Activated CD8-positive, alpha-beta memory T cell treated with anti-CD3 and anti-CD28 coated beads, Interleukin-2, amount 10 ng/mL, durations not matched to agents 7 days and 5 days (primary cell): ENCODE measurements at regions not wholly inside any gene's neighbourhood (a gene's known extent, or its start where the extent isn't known, plus 50 kb on each side); places are given as distances from the start of the nearest gene placed in this dataset.

Experiments used
- ATAC-seq: fragments of 150-1000 bp; cut with Tn5 transposase; one replicate; pipeline ENCODE4 v1.10.0; 2021; ENCODE audit warnings: moderate library complexity
- CTCF ChIA-PET: fragments of 350-600 bp; sonication (Branson Sonifier 250); formaldehyde crosslinking; loops from one replicate; lab custom pipeline; 2021; ENCODE audit warnings: antibody characterized with exemption; lab: Charles Lee
- DNase-seq: peaks from one replicate; pipeline ENCODE4 v3.0.0-alpha.2; 2020
- H3K27ac Mint-ChIP-seq: one replicate; pipeline ENCODE4 v1.8.0; 2021; ENCODE audit warnings: mild to moderate bottlenecking, mixed read lengths
- H3K27me3 Mint-ChIP-seq: one replicate; pipeline ENCODE4 v1.8.0; 2021; ENCODE audit warnings: mixed read lengths
- H3K36me3 Mint-ChIP-seq: one replicate; pipeline ENCODE4 v1.8.0; 2021; ENCODE audit warnings: mild to moderate bottlenecking, mixed read lengths
- H3K4me1 Mint-ChIP-seq: one replicate; pipeline ENCODE4 v1.8.0; 2021; ENCODE audit warnings: mixed read lengths
- H3K4me3 Mint-ChIP-seq: one replicate; pipeline ENCODE4 v1.8.0; 2021; ENCODE audit warnings: mild to moderate bottlenecking, moderate library complexity, mixed read lengths
- H3K9me3 Mint-ChIP-seq: one replicate; pipeline ENCODE4 v1.8.0; 2022; ENCODE audit warnings: low read depth, mixed read lengths

DNA sequence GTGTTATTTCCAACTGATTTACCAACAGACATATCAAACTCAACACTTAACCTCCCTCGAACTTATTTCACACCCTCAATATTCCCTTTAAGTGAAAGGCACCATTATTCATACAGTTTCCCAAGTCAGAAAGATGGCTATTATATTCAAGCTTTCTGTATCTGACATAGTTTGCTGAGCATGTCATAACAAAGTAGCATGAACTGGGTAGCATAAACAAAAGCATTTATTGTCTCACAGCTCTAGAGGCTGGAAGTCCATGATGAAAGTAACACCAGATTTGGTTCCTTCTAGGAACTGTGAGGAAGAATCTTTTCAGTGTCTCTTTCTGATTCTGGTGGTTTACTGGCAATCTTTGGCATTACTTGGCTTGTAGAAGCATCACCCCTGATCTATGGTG is 1388.6 kb downstream of the TECRL start:
- Mint-ChIP-seq H3K27ac (no peak overlapping the region), H3K4me3 (no peak overlapping the region), H3K4me1 (no peaks in the 10 kb centered on the region), H3K36me3 (no peaks in the 10 kb centered on the region), H3K27me3 (no peaks in the 10 kb centered on the region), H3K9me3 (peaks cover 4% of the 10 kb centered on the region)
- no peak for DNase-seq
- CTCF ChIA-PET, result no interaction called here
- no peak for ATAC-seq

- ATAC-seq, result no peak
- no peak for DNase-seq
- no peaks in the 10 kb centered on the region for H3K36me3 Mint-ChIP-seq
- CTCF ChIA-PET, result no interaction called here
- no peaks in the 10 kb centered on the region for H3K27me3 Mint-ChIP-seq
- H3K9me3 Mint-ChIP-seq, result peaks cover 2% of the 10 kb centered on the region
- no peaks in the 10 kb centered on the region for H3K4me1 Mint-ChIP-seq
- H3K27ac Mint-ChIP-seq, result no peak overlapping the region
- H3K4me3 Mint-ChIP-seq, result no peak overlapping the region
These were observed 1392.0 kb downstream of the TECRL start for GRCh38 chr4:63017300-63017699.

GRCh38 chr4:62970846-62971245 is 1438.4 kb downstream of the TECRL start:
- Mint-ChIP-seq H3K27ac (no peak overlapping the region), H3K4me3 (no peak overlapping the region), H3K27me3 (no peaks in the 10 kb centered on the region), H3K36me3 (no peaks in the 10 kb centered on the region), H3K9me3 (peaks cover 8% of the 10 kb centered on the region), H3K4me1 (no peaks in the 10 kb centered on the region)
- DNase-seq, result no peak
- no peak for ATAC-seq
- CTCF ChIA-PET, result no interaction called here

GRCh38 chr4:62960415-62960814 is 1448.8 kb downstream of the TECRL start:
- ATAC-seq (no peak), DNase-seq (no peak)
- no peaks in the 10 kb centered on the region for H3K4me1 Mint-ChIP-seq
- H3K4me3 Mint-ChIP-seq, result no peak overlapping the region
- H3K27ac Mint-ChIP-seq, result no peak overlapping the region
- H3K36me3 Mint-ChIP-seq, result no peaks in the 10 kb centered on the region
- H3K9me3 Mint-ChIP-seq, result peaks cover 2% of the 10 kb centered on the region
- CTCF ChIA-PET, result no interaction called here
- no peaks in the 10 kb centered on the region for H3K27me3 Mint-ChIP-seq

- no peak overlapping the region for H3K4me3 Mint-ChIP-seq
- H3K27ac Mint-ChIP-seq, result no peak overlapping the region
- ATAC-seq (no peak), DNase-seq (no peak)
- CTCF ChIA-PET, result no interaction called here
- H3K27me3 Mint-ChIP-seq, result no peaks in the 10 kb centered on the region
- no peaks in the 10 kb centered on the region for H3K4me1 Mint-ChIP-seq
- peaks cover 9% of the 10 kb centered on the region for H3K9me3 Mint-ChIP-seq
- no peaks in the 10 kb centered on the region for H3K36me3 Mint-ChIP-seq
These were observed 1455.5 kb downstream of the TECRL start for GRCh38 chr4:62953752-62954151.

DNA sequence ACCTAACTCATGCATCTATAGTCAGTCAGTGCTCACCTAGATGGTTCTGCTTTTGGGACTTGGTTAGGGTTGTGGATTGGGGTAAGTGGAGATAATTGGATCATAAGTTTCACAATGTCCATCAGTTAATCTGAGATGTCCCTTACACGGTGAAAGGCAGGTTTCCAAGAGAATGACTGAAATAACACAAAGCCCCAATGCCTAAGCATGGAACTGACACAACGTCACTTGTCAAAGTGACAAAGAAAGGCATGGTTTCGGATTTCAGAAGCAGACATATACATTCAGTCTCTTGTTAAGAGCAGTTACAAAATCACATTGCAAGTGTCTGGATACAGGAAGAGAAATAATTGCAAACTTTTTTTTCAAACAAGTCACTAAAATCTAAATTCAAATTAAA is 1456.9 kb downstream of the TECRL start:
- Mint-ChIP-seq H3K4me1 (no peaks in the 10 kb centered on the region), H3K27me3 (no peaks in the 10 kb centered on the region), H3K9me3 (peaks cover 9% of the 10 kb centered on the region), H3K36me3 (no peaks in the 10 kb centered on the region), H3K4me3 (no peak overlapping the region), H3K27ac (no peak overlapping the region)
- DNase-seq (no peak), ATAC-seq (no peak)
- CTCF ChIA-PET, result no interaction called here

DNA sequence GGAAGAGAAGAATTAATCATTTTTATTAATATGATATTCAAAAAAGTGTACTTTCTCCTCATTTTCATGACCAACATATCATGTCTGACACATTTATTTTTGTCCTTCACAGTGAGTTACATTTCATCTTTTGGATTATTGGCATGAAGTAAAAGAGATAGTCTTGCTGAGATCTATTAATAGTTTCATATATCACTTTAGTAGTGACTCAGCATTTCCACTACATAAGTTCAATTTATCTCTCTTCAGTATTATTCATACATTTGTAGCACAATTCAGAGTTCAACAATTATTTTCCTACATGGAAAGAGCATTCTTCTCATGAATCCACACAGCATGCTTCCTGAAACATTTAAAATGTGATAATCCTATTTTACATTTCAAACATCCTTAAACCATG is 1461.1 kb downstream of the TECRL start:
- Mint-ChIP-seq H3K4me1 (no peaks in the 10 kb centered on the region), H3K4me3 (no peak overlapping the region), H3K36me3 (no peaks in the 10 kb centered on the region), H3K9me3 (peaks cover 13% of the 10 kb centered on the region), H3K27me3 (no peaks in the 10 kb centered on the region), H3K27ac (no peak overlapping the region)
- CTCF ChIA-PET, result no interaction called here
- ATAC-seq (no peak), DNase-seq (no peak)

DNA sequence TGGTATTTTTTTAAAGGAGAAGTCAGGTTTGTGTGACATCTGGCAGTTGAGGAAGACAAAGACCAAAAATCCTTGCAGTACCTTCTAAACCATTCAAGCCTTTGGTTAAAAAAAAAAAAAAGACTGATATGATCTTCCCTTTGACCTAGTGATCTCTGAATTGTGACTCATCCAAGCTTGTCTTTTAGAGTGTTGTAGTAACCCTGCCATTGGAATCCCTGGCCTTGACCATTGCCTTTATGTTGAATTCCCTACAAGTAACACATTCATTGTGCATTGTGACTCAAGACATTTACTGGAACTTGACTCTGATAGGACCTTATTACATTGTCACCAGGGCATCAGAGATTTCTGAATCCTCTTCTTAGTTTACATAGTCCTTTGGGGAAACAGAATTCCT is 1469.0 kb downstream of the TECRL start:
- ATAC-seq (no peak), DNase-seq (no peak)
- Mint-ChIP-seq H3K4me1 (no peaks in the 10 kb centered on the region), H3K36me3 (no peaks in the 10 kb centered on the region), H3K9me3 (peaks cover 17% of the 10 kb centered on the region), H3K27ac (no peak overlapping the region), H3K4me3 (no peak overlapping the region), H3K27me3 (no peaks in the 10 kb centered on the region)
- CTCF ChIA-PET, result interaction anchor here (0.7 kb wide), 1 partner anchor 22 kb away, joined by 3 read pairs; no protein-coding TSS in a partner anchor

GRCh38 chr4:62930884-62931283 is 1478.4 kb downstream of the TECRL start:
- H3K36me3 Mint-ChIP-seq, result no peaks in the 10 kb centered on the region
- peaks cover 14% of the 10 kb centered on the region for H3K9me3 Mint-ChIP-seq
- ATAC-seq (no peak), DNase-seq (no peak)
- H3K4me3 Mint-ChIP-seq, result no peak overlapping the region
- no peaks in the 10 kb centered on the region for H3K27me3 Mint-ChIP-seq
- CTCF ChIA-PET, result no interaction called here
- no peaks in the 10 kb centered on the region for H3K4me1 Mint-ChIP-seq
- no peak overlapping the region for H3K27ac Mint-ChIP-seq

GRCh38 chr4:62928483-62928882 is 1480.8 kb downstream of the TECRL start:
- no peaks in the 10 kb centered on the region for H3K27me3 Mint-ChIP-seq
- H3K36me3 Mint-ChIP-seq, result no peaks in the 10 kb centered on the region
- no peak overlapping the region for H3K27ac Mint-ChIP-seq
- H3K9me3 Mint-ChIP-seq, result peaks cover 10% of the 10 kb centered on the region
- DNase-seq (no peak), ATAC-seq (no peak)
- H3K4me3 Mint-ChIP-seq, result no peak overlapping the region
- CTCF ChIA-PET, result no interaction called here
- H3K4me1 Mint-ChIP-seq, result no peaks in the 10 kb centered on the region

DNA sequence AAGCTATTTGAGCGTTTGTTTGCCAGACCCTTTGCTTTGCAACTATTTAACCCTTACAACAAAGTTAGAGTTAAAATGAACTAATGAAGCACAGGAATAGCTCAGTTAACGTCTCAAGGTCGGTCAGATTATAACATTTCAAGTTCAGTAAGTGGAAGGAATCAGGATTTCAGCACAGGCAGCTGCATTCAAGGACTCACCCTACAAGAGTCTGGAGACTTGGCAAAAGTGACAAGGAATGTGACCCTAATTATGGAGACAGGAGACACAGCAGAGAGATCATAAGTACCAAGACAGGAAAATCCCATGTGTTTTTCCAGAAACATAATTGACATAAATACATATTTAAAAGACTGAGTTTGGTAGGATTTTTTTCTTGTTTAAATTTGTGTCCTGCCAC is 1481.7 kb downstream of the TECRL start:
- Mint-ChIP-seq H3K9me3 (peaks cover 10% of the 10 kb centered on the region), H3K27me3 (no peaks in the 10 kb centered on the region), H3K36me3 (no peaks in the 10 kb centered on the region), H3K4me3 (no peak overlapping the region), H3K27ac (no peak overlapping the region), H3K4me1 (no peaks in the 10 kb centered on the region)
- CTCF ChIA-PET, result no interaction called here
- no peak for DNase-seq
- no peak for ATAC-seq

DNA sequence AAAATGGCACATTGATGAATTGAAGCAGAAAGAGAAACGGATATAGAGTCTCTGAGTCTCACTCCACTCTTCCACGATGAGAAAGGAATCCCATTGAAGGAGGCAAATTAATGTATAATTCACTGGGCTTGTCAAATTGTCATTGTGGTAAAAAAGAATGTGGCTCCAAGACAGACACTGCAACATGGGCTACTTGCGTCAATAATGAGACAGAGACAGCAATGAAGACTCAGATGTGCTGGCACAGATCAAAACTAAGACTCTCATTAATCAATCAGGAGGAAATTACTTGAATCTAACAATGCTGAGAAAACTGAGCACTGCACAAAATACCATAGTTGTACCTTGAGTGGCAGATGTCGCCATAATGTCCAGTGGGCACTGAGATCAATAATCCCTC is 1485.5 kb downstream of the TECRL start:
- DNase-seq (no peak), ATAC-seq (no peak)
- CTCF ChIA-PET, result no interaction called here
- Mint-ChIP-seq H3K9me3 (peaks cover 6% of the 10 kb centered on the region), H3K36me3 (no peaks in the 10 kb centered on the region), H3K4me3 (no peak overlapping the region), H3K27me3 (no peaks in the 10 kb centered on the region), H3K4me1 (no peaks in the 10 kb centered on the region), H3K27ac (no peak overlapping the region)

DNA sequence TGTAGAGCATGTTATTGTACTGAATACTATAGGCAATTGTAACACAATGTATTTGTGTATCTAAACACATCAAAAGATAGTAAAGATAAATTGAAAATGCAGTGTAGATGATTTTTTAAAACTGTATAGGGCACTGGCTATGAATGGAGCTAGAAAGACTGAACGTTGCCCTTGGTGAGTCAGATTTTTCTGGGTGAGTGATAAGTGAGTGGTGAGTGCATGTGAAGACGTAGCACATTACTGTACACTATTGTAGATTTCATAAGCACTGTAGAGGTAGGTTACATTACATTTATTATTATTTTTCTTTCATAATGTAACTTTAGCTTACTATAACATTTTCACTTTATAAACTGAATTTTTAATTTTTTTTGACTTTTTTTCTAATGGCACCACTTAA is 1491.6 kb downstream of the TECRL start:
- DNase-seq (no peak), ATAC-seq (no peak)
- Mint-ChIP-seq H3K4me1 (no peaks in the 10 kb centered on the region), H3K4me3 (no peak overlapping the region), H3K27ac (no peak overlapping the region), H3K36me3 (no peaks in the 10 kb centered on the region), H3K9me3 (no peaks in the 10 kb centered on the region), H3K27me3 (no peaks in the 10 kb centered on the region)
- CTCF ChIA-PET, result no interaction called here

DNA sequence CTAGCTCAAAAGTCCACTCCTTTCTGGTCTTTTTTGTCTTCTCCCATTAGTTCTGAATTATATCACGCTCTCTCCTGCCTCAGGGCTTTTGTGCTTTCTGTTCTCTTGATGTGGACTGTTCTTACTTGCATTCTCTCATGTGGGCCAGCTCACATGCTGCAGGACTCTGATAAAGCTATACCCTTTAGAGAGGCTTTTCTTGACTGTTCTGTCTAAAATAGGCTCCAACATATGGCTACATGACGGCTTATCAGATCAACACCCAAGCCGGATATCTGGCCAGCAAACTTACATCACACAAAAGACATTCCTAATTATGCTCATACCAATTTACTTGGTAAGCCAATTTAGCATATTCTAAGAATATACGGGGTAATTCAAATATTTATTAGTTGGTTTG is 1494.5 kb downstream of the TECRL start:
- Mint-ChIP-seq H3K4me3 (no peak overlapping the region), H3K4me1 (no peaks in the 10 kb centered on the region), H3K27ac (no peak overlapping the region), H3K27me3 (no peaks in the 10 kb centered on the region), H3K36me3 (no peaks in the 10 kb centered on the region), H3K9me3 (peaks cover 5% of the 10 kb centered on the region)
- CTCF ChIA-PET, result no interaction called here
- DNase-seq (no peak), ATAC-seq (no peak)

DNA sequence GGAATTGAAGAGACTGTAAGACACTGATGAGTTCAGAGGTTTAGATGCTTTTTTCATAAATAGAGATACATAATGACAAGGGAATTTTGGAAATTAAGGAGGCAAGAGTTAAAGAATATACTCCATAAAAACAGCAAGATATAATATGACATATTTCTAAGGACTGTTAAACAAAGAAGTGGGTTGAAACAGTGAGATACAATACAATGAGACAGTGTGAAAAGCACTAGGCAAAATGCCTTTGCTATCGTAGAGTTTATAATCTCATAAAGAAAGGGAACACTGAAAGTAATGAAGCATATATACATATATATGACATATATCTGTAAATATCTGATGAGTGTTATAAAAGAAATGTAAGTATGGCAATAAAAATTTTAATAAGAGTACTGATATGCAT is 1496.2 kb downstream of the TECRL start:
- H3K36me3 Mint-ChIP-seq, result no peaks in the 10 kb centered on the region
- H3K27me3 Mint-ChIP-seq, result no peaks in the 10 kb centered on the region
- no peak overlapping the region for H3K4me3 Mint-ChIP-seq
- ATAC-seq, result no peak
- no peaks in the 10 kb centered on the region for H3K4me1 Mint-ChIP-seq
- no peak overlapping the region for H3K27ac Mint-ChIP-seq
- CTCF ChIA-PET, result no interaction called here
- peaks cover 5% of the 10 kb centered on the region for H3K9me3 Mint-ChIP-seq
- DNase-seq, result no peak
